Lower leg skin (tissue), 3 donors: ENCODE measurements at regions not wholly inside any gene's neighbourhood (a gene's known extent, or its start where the extent isn't known, plus 50 kb on each side); places are given as distances from the start of the nearest gene placed in this dataset.

Experiments
- POLR2A ChIP-seq, 2 donors: fragments of 450-650 bp; IDR thresholded peaks; one replicate each; pipeline ENCODE4 v1.6.1; 2016 to 2017; ENCODE audit warnings: antibody characterized with exemption in 2 of 2, mild to moderate bottlenecking in 1 of 2, moderate library complexity in 1 of 2
- TF ChIP-seq, protein P1 (sequence below), 3 donors: fragments of 450-650 bp; IDR thresholded peaks; one replicate each; pipeline ENCODE4 v1.5.1; 2016; ENCODE audit warnings: antibody characterized with exemption in 3 of 3, mild to moderate bottlenecking in 3 of 3, moderate library complexity in 2 of 3

GRCh38 chr12:75724928-75725312 lies 213.5 kb upstream of the KRR1 start:
- TF ChIP-seq, protein P1, sequence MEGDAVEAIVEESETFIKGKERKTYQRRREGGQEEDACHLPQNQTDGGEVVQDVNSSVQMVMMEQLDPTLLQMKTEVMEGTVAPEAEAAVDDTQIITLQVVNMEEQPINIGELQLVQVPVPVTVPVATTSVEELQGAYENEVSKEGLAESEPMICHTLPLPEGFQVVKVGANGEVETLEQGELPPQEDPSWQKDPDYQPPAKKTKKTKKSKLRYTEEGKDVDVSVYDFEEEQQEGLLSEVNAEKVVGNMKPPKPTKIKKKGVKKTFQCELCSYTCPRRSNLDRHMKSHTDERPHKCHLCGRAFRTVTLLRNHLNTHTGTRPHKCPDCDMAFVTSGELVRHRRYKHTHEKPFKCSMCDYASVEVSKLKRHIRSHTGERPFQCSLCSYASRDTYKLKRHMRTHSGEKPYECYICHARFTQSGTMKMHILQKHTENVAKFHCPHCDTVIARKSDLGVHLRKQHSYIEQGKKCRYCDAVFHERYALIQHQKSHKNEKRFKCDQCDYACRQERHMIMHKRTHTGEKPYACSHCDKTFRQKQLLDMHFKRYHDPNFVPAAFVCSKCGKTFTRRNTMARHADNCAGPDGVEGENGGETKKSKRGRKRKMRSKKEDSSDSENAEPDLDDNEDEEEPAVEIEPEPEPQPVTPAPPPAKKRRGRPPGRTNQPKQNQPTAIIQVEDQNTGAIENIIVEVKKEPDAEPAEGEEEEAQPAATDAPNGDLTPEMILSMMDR (IDR thresholded peaks at IDR 0.05): no peak
- no peak for TF ChIP-seq POLR2A (IDR thresholded peaks at IDR 0.05)
